HG02870 (cell line): ENCODE measurements at regions not wholly inside any gene's neighbourhood (a gene's known extent, or its start where the extent isn't known, plus 50 kb on each side); places are given as distances from the start of the nearest gene placed in this dataset.
"Not testable (repeated sequence)": the region's sequence is repeated elsewhere in the genome, so short reads cannot be mapped to it uniquely, and the experiment has no call there.

Experiments
- ATAC-seq: cut with Tn5 transposase; IDR thresholded peaks from one replicate; pipeline ENCODE4 v1.9.1; 2021; ENCODE audit warnings: mild to moderate bottlenecking, moderate library complexity; ENCODE audit not compliant: unreplicated experiment

- ATAC-seq = no peak
Observed at GRCh38 chr2:192566863-192567262, 372.1 kb upstream of the TMEFF2 start.

- ATAC-seq = no peak
Observed at GRCh38 chr2:192560326-192560725, 365.6 kb upstream of the TMEFF2 start.

GRCh38 chr2:192559587-192559986, 364.9 kb upstream of the TMEFF2 start:
- ATAC-seq = no peak

- no peak for ATAC-seq
Observed at GRCh38 chr2:192558637-192559036, 363.9 kb upstream of the TMEFF2 start.

- no peak for ATAC-seq
Observed at GRCh38 chr2:192555740-192556139, 361.0 kb upstream of the TMEFF2 start.

DNA sequence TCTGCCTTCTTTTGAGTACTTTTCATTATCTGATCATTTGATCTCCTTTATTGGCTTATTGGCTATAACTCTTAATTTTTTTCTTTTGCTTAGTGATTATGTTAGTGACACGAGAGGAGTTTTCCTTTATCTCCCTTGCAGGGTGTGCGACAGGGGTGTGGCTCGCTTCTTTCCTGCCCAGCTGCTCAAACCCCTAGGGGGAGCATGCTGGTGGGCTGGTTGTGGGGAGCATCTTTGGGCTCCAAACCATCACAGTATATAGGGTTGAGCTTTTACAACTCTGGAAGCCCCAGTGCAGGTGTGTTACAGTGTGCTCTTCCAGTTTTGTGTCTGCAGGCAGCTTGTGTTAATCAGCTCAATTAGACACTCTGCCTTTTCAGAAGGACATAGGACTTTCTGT, 357.0 kb upstream of the TMEFF2 start:
- no peak for ATAC-seq

DNA sequence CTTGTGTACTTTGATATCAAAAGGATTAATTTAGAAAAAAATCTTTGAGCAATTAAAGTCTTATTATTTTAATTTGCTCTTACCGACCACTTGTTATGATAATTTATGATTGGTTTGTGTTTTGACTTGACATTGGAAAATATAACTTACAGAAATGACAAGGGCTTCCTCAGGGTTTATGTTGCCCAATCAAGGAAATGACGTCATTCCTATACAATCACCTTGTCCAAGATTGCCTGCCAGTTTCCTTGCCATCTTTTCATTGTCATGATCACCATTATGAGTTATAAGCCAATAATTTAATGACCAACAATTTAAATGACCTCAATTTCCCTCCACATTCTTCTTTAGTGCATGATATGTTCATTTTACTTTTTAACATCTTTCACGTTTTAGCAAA, 351.8 kb upstream of the TMEFF2 start:
- no peak for ATAC-seq

GRCh38 chr2:192544371-192544955, 349.7 kb upstream of the TMEFF2 start:
- no peak for ATAC-seq

GRCh38 chr2:192542148-192543066, 347.7 kb upstream of the TMEFF2 start:
- not testable (repeated sequence) for ATAC-seq

- ATAC-seq = no peak
Observed at GRCh38 chr2:192539306-192539705, 344.6 kb upstream of the TMEFF2 start.

- ATAC-seq = no peak
Observed at GRCh38 chr2:192536922-192537624, 342.3 kb upstream of the TMEFF2 start.

DNA sequence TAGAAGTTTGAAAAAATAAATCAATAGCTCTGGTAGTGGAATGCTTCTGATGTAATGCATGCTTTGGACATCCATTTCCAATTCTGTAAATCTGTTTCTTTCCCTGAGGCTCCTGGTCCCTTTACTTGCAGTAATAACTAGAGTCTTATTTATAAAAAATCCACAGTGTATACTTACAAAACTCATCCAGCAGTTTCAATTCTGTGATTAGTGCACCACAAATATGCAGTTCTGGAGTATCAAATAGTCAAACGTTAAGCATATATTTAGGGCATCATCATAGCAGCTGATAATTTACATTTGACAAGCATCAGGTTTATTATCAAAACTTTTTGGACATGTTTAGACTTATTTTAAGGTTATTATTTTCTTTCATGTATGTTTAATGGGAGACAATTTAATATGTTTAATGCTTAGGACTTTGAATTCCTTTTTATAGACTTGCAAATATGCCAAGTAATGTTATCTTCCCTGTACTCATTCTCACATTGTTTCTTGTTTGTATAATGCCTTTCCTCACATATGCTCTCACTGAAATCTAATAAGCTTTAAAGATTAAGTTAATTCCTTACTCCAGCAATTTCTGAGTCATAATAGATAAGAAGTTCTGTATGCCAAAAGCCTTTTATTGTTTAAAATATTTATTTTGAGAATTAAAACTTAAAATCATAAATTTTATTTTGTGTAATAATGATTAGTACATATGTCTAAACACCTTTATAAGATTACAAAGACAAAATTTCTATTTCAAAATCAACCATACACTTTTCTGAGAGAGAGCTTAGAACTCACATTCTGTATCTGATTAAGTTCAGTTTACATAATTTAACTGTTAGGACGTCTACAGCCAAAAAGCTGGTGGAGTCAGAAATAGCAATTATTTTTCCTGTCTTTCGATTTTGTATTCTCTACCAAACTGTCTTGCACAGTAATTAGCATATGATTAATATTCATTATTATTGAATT, 341.5 kb upstream of the TMEFF2 start:
- ATAC-seq = no peak

GRCh38 chr2:192534072-192534471, 339.3 kb upstream of the TMEFF2 start:
- ATAC-seq = no peak

- ATAC-seq = not testable (repeated sequence)
Observed at GRCh38 chr2:192524642-192525251, 330.0 kb upstream of the TMEFF2 start.

- ATAC-seq = not testable (repeated sequence)
Observed at GRCh38 chr2:192524214-192524613, 329.5 kb upstream of the TMEFF2 start.

GRCh38 chr2:192515937-192516336, 321.2 kb upstream of the TMEFF2 start:
- no peak for ATAC-seq

GRCh38 chr2:192513575-192513974, 318.8 kb upstream of the TMEFF2 start:
- no peak for ATAC-seq

DNA sequence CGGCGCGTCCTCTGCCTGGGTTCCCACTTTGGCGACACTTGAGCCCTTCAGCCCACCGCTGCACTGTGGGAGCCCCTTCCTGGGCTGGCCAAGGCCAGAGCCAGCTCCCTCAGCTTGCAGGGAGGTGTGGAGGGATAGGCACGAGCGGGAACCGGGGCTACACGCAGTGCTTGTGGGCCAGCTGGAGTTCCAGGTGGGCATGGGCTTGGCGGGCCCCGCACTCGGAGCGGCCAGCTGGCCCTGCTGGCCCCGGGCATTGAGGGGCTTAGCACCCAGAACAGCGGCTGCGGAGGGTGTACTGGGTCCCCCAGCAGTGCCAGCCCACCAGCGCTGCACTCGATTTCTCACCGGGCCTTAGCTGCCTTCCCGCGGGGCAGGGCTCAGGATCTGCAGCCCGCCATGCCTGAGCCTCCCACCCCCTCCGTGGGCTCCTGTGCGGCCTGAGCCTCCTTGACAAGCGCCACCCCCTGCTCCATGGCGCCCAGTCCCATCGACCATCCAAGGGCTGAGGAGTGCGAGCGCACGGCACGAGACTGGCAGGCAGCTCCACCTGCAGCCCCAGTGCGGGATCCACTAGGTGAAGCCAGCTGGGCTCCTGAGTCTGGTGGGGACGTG, 313.2 kb upstream of the TMEFF2 start:
- not testable (repeated sequence) for ATAC-seq

- ATAC-seq = peak; percentile 69
Observed at GRCh38 chr2:192500550-192501200, 305.9 kb upstream of the TMEFF2 start.
